HG02623 (cell line): ENCODE measurements at regions not wholly inside any gene's neighbourhood (a gene's known extent, or its start where the extent isn't known, plus 50 kb on each side); places are given as distances from the start of the nearest gene placed in this dataset.

ENCODE experiments used
- ATAC-seq: cut with Tn5 transposase; IDR thresholded peaks from one replicate; pipeline ENCODE4 v1.9.1; 2021; ENCODE audit warnings: moderate library complexity; ENCODE audit not compliant: unreplicated experiment

DNA sequence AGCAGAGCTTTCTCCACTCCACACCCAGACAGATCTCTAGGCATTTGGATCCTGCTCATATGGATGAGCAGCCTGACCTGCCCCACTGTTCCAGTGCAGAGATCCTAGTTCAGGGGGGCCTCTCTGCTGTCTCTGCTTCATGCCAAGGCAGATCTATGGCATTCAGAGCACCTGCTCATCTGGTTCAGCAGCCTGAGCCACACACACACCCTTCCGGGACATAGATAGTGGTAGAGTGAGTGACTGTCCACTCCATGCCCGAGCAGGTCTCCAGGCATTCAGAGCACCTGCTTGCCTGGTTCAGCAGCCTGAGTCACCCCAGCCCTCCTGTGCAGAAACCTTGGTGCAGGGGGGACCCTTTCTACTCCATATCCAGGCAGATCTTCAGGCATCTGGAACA is 54.3 kb upstream of the ZNF800 start:
- no peak for ATAC-seq
